HUES64 (cell line): ENCODE measurements at regions not wholly inside any gene's neighbourhood (a gene's known extent, or its start where the extent isn't known, plus 50 kb on each side); places are given as distances from the start of the nearest gene placed in this dataset.

ENCODE experiments used
- H3K27ac ChIP-seq: 2 replicates; pipeline ENCODE4 v1.7.0; 2013; ENCODE audit warnings: low read depth, low read length, inconsistent platforms
- H3K27me3 ChIP-seq: 2 replicates; pipeline ENCODE4 v1.6.1; 2013; ENCODE audit warnings: mild to moderate bottlenecking, low read length; ENCODE audit not compliant: insufficient read depth
- H3K36me3 ChIP-seq: 2 replicates; pipeline ENCODE4 v1.6.1; 2013; ENCODE audit warnings: mild to moderate bottlenecking, low read length; ENCODE audit not compliant: insufficient read depth
- H3K4me1 ChIP-seq: 2 replicates; pipeline ENCODE4 v1.6.1; 2013; ENCODE audit warnings: mild to moderate bottlenecking, low read length, moderate library complexity; ENCODE audit not compliant: insufficient read depth
- H3K4me3 ChIP-seq: 2 replicates; pipeline ENCODE4 v1.5.1; 2013; ENCODE audit warnings: mild to moderate bottlenecking, low read length, moderate library complexity
- H3K9ac ChIP-seq: 2 replicates; pipeline ENCODE4 v1.6.1; 2013; ENCODE audit warnings: mild to moderate bottlenecking, low read depth, low read length
- H3K9me3 ChIP-seq: 2 replicates; pipeline ENCODE4 v1.6.1; 2013; ENCODE audit warnings: low read depth, low read length; ENCODE audit not compliant: insufficient read depth
- WGBS: fragments of 150-250, 120-280 bp; methylation state at CpG from one replicate; pipeline ENCODE4 v1.1.7; 2013; ENCODE audit warnings: missing lambda C conversion rate; 5-methylcytosine and 5-hydroxymethylcytosine counted together

- no peaks in the 10 kb centered on the region for H3K9me3 ChIP-seq
- peaks cover 18% of the 10 kb centered on the region for H3K4me1 ChIP-seq
- H3K36me3 ChIP-seq, result no peaks in the 10 kb centered on the region
- no peak overlapping the region for H3K27ac ChIP-seq
- no peak overlapping the region for H3K9ac ChIP-seq
- no peak overlapping the region for H3K4me3 ChIP-seq
- no peaks in the 10 kb centered on the region for H3K27me3 ChIP-seq
- 94% methylated on average over 3 of the region's 5 CpGs for WGBS
Measured at GRCh38 chr1:81381881-81382280, 418.9 kb upstream of the ADGRL2 start.

DNA sequence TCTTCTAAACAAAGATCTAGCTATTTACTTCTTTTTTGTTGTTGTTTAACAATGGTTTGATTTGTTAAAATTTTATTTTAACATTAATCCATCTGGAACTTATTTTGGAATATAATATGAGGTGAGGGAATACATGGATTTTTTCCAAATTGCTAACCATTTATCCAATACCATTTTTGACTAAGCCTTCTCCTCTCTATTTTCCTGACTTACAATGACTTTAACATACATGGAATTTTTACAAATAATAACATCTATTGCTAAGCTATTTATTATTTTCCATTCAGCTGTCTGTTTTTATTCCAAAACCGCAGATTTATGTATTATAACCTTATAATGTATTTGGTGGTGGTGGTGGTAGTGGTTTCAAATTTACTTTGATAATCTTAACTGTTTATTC lies 420.3 kb upstream of the ADGRL2 start:
- WGBS, result no CpG with 5 or more reads among the region's 1 CpG
- H3K36me3 ChIP-seq, result no peaks in the 10 kb centered on the region

GRCh38 chr1:81379430-81379829 lies 421.3 kb upstream of the ADGRL2 start:
- Histone ChIP-seq H3K9ac (no peak overlapping the region), H3K4me3 (no peak overlapping the region), H3K36me3 (no peaks in the 10 kb centered on the region), H3K9me3 (no peaks in the 10 kb centered on the region), H3K27ac (no peak overlapping the region), H3K4me1 (peaks cover 18% of the 10 kb centered on the region), H3K27me3 (no peaks in the 10 kb centered on the region)
- 90% methylated on average over 8 of the region's 8 CpGs for WGBS

More for the DNA sequence above, 420.3 kb upstream of the ADGRL2 start:
- no peak overlapping the region for H3K9ac ChIP-seq
- no peak overlapping the region for H3K27ac ChIP-seq
- H3K4me3 ChIP-seq, result no peak overlapping the region
- peaks cover 18% of the 10 kb centered on the region for H3K4me1 ChIP-seq
- no peaks in the 10 kb centered on the region for H3K9me3 ChIP-seq
- H3K27me3 ChIP-seq, result no peaks in the 10 kb centered on the region

- H3K27me3 ChIP-seq, result no peaks in the 10 kb centered on the region
- no peak overlapping the region for H3K9ac ChIP-seq
- 73% methylated on average over 3 of the region's 3 CpGs for WGBS
- no peaks in the 10 kb centered on the region for H3K36me3 ChIP-seq
- H3K4me1 ChIP-seq, result peaks cover 18% of the 10 kb centered on the region
- H3K4me3 ChIP-seq, result no peak overlapping the region
- no peak overlapping the region for H3K27ac ChIP-seq
- H3K9me3 ChIP-seq, result no peaks in the 10 kb centered on the region
Measured at GRCh38 chr1:81377406-81377805, 423.3 kb upstream of the ADGRL2 start.

- Histone ChIP-seq H3K27ac (no peak overlapping the region), H3K36me3 (no peaks in the 10 kb centered on the region), H3K9me3 (no peaks in the 10 kb centered on the region), H3K27me3 (no peaks in the 10 kb centered on the region), H3K4me3 (no peak overlapping the region), H3K4me1 (peaks cover 14% of the 10 kb centered on the region), H3K9ac (no peak overlapping the region)
- 96% methylated on average over 5 of the region's 5 CpGs for WGBS
Measured at GRCh38 chr1:81375884-81376548, 424.7 kb upstream of the ADGRL2 start.

DNA sequence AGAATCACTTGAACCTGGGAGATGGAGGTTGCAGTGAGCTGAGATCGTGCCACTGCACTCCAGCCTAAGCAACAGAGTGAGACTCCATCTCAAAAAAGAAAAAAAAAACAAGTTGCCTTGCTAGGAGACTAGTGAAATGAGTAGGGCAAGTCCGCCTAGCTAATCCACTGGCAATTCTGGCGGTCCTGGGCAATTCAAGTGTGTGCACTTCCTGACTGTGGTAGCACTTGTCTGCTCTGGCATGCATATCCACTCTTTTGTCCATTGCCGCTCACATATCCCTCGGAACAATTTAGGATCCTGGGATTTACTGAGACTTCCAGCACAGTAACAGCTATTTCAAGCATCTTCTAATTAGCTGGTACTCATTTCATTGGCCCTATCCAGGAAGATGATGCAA lies 426.3 kb upstream of the ADGRL2 start:
- Histone ChIP-seq H3K9ac (no peak overlapping the region), H3K27ac (no peak overlapping the region), H3K27me3 (no peaks in the 10 kb centered on the region), H3K9me3 (no peaks in the 10 kb centered on the region), H3K36me3 (no peaks in the 10 kb centered on the region), H3K4me3 (no peak overlapping the region), H3K4me1 (peaks cover 10% of the 10 kb centered on the region)
- 94% methylated on average over 4 of the region's 5 CpGs for WGBS

- 95% methylated on average over 2 of the region's 3 CpGs for WGBS
- Histone ChIP-seq H3K4me3 (no peak overlapping the region), H3K9me3 (no peaks in the 10 kb centered on the region), H3K36me3 (no peaks in the 10 kb centered on the region), H3K27ac (no peak overlapping the region), H3K4me1 (peaks cover 10% of the 10 kb centered on the region; the same call in 1 of the 2 replicates), H3K9ac (no peak overlapping the region), H3K27me3 (no peaks in the 10 kb centered on the region)
Measured at GRCh38 chr1:81371864-81372263, 428.9 kb upstream of the ADGRL2 start.

DNA sequence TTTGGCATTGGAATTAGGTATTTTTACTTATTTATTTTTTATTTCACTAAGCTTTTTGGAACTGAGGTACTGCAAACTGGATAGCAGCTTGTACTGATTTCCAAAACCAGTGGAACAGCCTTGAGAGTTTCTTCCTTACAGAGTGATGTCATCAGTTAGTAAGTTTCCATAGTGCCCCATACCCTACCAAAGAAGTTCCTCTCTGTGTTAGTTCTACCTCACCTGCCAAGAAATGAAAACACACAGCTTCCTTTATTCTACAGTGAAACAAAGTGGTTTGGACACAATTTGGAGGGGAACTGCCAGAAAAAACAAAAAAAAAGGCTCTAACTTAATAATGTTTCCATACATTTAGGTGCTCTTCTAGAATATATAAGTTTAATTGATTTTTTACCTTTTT lies 430.9 kb upstream of the ADGRL2 start:
- Histone ChIP-seq H3K9ac (no peak overlapping the region), H3K36me3 (no peaks in the 10 kb centered on the region), H3K27ac (no peak overlapping the region)

GRCh38 chr1:81366173-81366572 lies 434.6 kb upstream of the ADGRL2 start:
- Histone ChIP-seq H3K27me3 (no peaks in the 10 kb centered on the region), H3K9ac (no peak overlapping the region), H3K27ac (no peak overlapping the region), H3K4me3 (no peak overlapping the region), H3K9me3 (no peaks in the 10 kb centered on the region), H3K4me1 (peaks cover 10% of the 10 kb centered on the region; the same call in 1 of the 2 replicates), H3K36me3 (no peaks in the 10 kb centered on the region)

More for the DNA sequence above, 430.9 kb upstream of the ADGRL2 start:
- no peak overlapping the region for H3K4me3 ChIP-seq
- peaks cover 10% of the 10 kb centered on the region; the same call in 1 of the 2 replicates for H3K4me1 ChIP-seq
- H3K27me3 ChIP-seq, result no peaks in the 10 kb centered on the region
- no peaks in the 10 kb centered on the region for H3K9me3 ChIP-seq

GRCh38 chr1:81364088-81364487 lies 436.6 kb upstream of the ADGRL2 start:
- Histone ChIP-seq H3K36me3 (no peaks in the 10 kb centered on the region), H3K4me1 (peaks cover 2% of the 10 kb centered on the region; the same call in 1 of the 2 replicates), H3K9ac (no peak overlapping the region), H3K9me3 (no peaks in the 10 kb centered on the region), H3K27ac (no peak overlapping the region), H3K27me3 (no peaks in the 10 kb centered on the region), H3K4me3 (no peak overlapping the region)
- no CpG with 5 or more reads among the region's 1 CpG for WGBS

DNA sequence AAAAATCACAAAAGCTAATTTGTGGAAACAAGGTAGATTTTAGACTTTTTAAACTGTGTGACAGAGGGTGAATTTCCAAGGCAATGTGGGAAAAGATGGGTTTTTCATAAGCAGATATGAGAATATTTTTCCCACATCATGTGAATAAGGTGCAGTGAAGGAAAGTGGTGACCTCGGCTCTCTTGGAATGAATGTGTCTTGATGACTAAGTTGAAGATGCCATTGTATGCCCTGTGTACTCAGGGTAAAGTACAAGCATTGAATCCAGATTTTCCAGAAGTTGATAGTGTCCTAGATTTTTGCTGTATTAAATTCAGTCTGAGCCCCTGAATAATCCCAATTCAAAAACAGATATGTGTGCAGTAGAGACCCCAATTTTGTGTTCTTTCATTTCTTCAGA lies 442.6 kb upstream of the ADGRL2 start:
- WGBS, result 91% methylated on average over 1 of the region's 1 CpG
- no peaks in the 10 kb centered on the region for H3K36me3 ChIP-seq
- no peak overlapping the region for H3K4me3 ChIP-seq
- no peaks in the 10 kb centered on the region for H3K4me1 ChIP-seq
- no peak overlapping the region for H3K9ac ChIP-seq
- no peaks in the 10 kb centered on the region for H3K27me3 ChIP-seq
- H3K9me3 ChIP-seq, result no peaks in the 10 kb centered on the region
- H3K27ac ChIP-seq, result no peak overlapping the region

DNA sequence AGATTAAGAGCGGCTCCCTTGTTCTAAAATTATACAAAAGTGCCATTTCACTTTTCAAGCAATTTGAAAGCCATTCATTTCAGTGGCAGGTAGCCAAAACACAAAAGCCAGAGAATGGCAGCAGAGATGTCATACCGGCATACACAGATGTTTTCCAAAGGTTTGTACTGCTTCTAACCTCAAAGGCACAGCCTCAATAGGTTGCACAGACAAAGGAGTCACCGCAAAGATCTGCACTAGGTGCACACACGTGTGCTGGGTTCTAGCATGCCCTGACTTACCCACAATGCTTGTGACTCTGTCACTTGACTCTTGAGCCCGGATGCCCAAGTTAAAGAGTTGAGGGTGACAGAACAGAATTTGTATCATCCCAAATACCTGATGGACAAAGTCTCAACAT lies 448.9 kb upstream of the ADGRL2 start:
- H3K27ac ChIP-seq, result no peak overlapping the region
- no peaks in the 10 kb centered on the region for H3K9me3 ChIP-seq
- 92% methylated on average over 5 of the region's 5 CpGs for WGBS
- H3K27me3 ChIP-seq, result no peaks in the 10 kb centered on the region
- no peaks in the 10 kb centered on the region for H3K36me3 ChIP-seq
- no peak overlapping the region for H3K9ac ChIP-seq
- no peak overlapping the region for H3K4me3 ChIP-seq
- peaks cover 43% of the 10 kb centered on the region for H3K4me1 ChIP-seq
